ENCODE measurements at regions not wholly inside any gene's neighbourhood (a gene's known extent, or its start where the extent isn't known, plus 50 kb on each side); places are given as distances from the start of the nearest gene placed in this dataset.

- no peak for TF ChIP-seq ZNF318 (IDR thresholded peaks at IDR 0.05; ENCODE audit: borderline replicate concordance in 1 of 2, low read depth in 1 of 2)
- TF ChIP-seq HEY1 (CRISPR knock-in tag; IDR thresholded peaks at IDR 0.05; ENCODE audit: borderline replicate concordance): no peak
- no peak for TF ChIP-seq ZNF347 (CRISPR knock-in tag; IDR thresholded peaks at IDR 0.05; ENCODE audit: low read depth)
- TF ChIP-seq XRCC5 (IDR thresholded peaks at IDR 0.05; ENCODE audit: low read depth, low read length): no peak
- no peak for TF ChIP-seq ATF1 (CRISPR knock-in tag; IDR thresholded peaks at IDR 0.05)
- no peak for TF ChIP-seq ATF1 (tag; IDR thresholded peaks at IDR 0.05)
These were observed 279.6 kb downstream of the QKI start (continued) for GRCh38 chr6:163694072-163694471.

Measured in K562 (cell line).